Natural killer cell (primary cell): ENCODE measurements at regions not wholly inside any gene's neighbourhood (a gene's known extent, or its start where the extent isn't known, plus 50 kb on each side); places are given as distances from the start of the nearest gene placed in this dataset.

Experiments used
- ATAC-seq, 3 donors: fragments of 150-1000 bp in 2 of 3; fragments of 200-7000 bp in 1 of 3; cut with Tn5 transposase; 1 replicate in 1 of 3; 2 replicates in 2 of 3; pipeline ENCODE4 v1.10.0; 2021; ENCODE audit warnings: mild to moderate bottlenecking in 2 of 3, moderate library complexity in 2 of 3
- DNase-seq, 2 donors: peaks; one replicate each; pipeline versions ENCODE4 v3.0.0 to v3.0.0-alpha.2; 2013 to 2021; ENCODE audit warnings: mixed read lengths in 1 of 2
- H3K27ac ChIP-seq: one replicate; pipeline ENCODE4 v1.5.1; 2013; ENCODE audit warnings: mild to moderate bottlenecking, low read length
- H3K27me3 ChIP-seq: one replicate; pipeline ENCODE4 v1.6.1; 2013; ENCODE audit warnings: low read length; ENCODE audit not compliant: control insufficient read depth, insufficient read depth
- H3K36me3 ChIP-seq: one replicate; pipeline ENCODE4 v1.6.1; 2013; ENCODE audit warnings: low read length; ENCODE audit not compliant: control insufficient read depth, insufficient read depth
- H3K4me1 ChIP-seq: one replicate; pipeline ENCODE4 v1.6.1; 2013; ENCODE audit warnings: low read length; ENCODE audit not compliant: control insufficient read depth, insufficient read depth
- H3K4me3 ChIP-seq: one replicate; pipeline ENCODE4 v1.5.1; 2013; ENCODE audit warnings: low read length
- H3K9me3 ChIP-seq: one replicate; pipeline ENCODE4 v1.6.1; 2013; ENCODE audit warnings: low read length; ENCODE audit not compliant: control insufficient read depth, insufficient read depth
- H3K27ac Mint-ChIP-seq, 2 donors: one replicate each; pipeline ENCODE4 v1.8.0; 2022; ENCODE audit warnings: mild to moderate bottlenecking in 2 of 2, mixed read lengths in 2 of 2, moderate library complexity in 1 of 2
- H3K27me3 Mint-ChIP-seq, 2 donors: one replicate each; pipeline ENCODE4 v1.8.0; 2022; ENCODE audit warnings: low read depth in 2 of 2, mixed read lengths in 2 of 2
- H3K36me3 Mint-ChIP-seq: one replicate; pipeline ENCODE4 v1.8.0; 2022; ENCODE audit warnings: mixed read lengths
- H3K4me1 Mint-ChIP-seq, 2 donors: one replicate each; pipeline ENCODE4 v1.8.0; 2022; ENCODE audit warnings: mixed read lengths in 2 of 2
- H3K4me3 Mint-ChIP-seq: one replicate; pipeline ENCODE4 v1.8.0; 2022; ENCODE audit warnings: mild to moderate bottlenecking, moderate library complexity, mixed read lengths
- H3K9me3 Mint-ChIP-seq, 2 donors: one replicate each; pipeline ENCODE4 v1.8.0; 2022; ENCODE audit warnings: mixed read lengths in 2 of 2
- CTCF ChIP-seq: fragments of 200-600 bp; IDR thresholded peaks from one replicate; pipeline ENCODE4 v1.8.0; 2022; ENCODE audit warnings: antibody characterized with exemption
- WGBS: methylation state at CpG from one replicate; pipeline ENCODE4 v1.1.7; 2013; ENCODE audit warnings: missing lambda C conversion rate; ENCODE audit not compliant: insufficient coverage; 5-methylcytosine and 5-hydroxymethylcytosine counted together
- intact Hi-C: fragments of 100-400 bp; cut with micrococcal nuclease; formaldehyde crosslinking; loops from one replicate; pipeline ENCODE4 v1.14.2; 2022

GRCh38 chr10:3716093-3716492 is 68.9 kb downstream of the KLF6 start:
- H3K4me3 Mint-ChIP-seq, result no peak overlapping the region
- intact Hi-C loops, result no loop called here

DNA sequence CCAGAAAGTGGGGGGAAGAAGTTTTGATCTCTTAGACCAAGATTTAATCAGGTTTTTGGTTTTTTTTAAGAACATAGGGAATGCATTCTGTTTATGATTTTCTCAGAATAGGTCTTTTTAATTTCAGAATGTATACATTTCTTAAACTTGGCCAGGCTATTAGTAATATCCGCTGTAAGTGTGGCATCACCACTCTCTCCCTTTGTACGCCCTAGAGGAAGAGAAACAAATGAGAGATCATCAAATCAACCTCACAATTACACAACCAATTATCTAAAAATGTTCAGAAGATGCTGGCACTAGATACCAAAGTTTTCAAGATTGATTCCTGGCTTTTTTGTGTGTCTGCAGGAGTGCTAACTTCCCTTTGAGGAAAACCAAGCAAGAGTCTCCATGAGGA is 70.0 kb downstream of the KLF6 start:
- intact Hi-C loops, result no loop called here
- no peak for TF ChIP-seq CTCF

More at GRCh38 chr10:3716093-3716492, 68.9 kb downstream of the KLF6 start:
- Mint-ChIP-seq H3K27ac (no peak overlapping the region), H3K27me3 (peaks cover 0 to 2% of the 10 kb centered on the region in 2 donors), H3K4me1 (peaks cover 0 to 4% of the 10 kb centered on the region in 2 donors), H3K36me3 (peaks cover 7% of the 10 kb centered on the region), H3K9me3 (peaks cover 3 to 8% of the 10 kb centered on the region in 2 donors)
- Histone ChIP-seq H3K4me1 (no peaks in the 10 kb centered on the region), H3K27me3 (no peaks in the 10 kb centered on the region), H3K4me3 (no peak overlapping the region), H3K36me3 (no peaks in the 10 kb centered on the region), H3K27ac (no peak overlapping the region), H3K9me3 (no peaks in the 10 kb centered on the region)
- ATAC-seq (no peak), DNase-seq (no peak)
- WGBS, result 93% methylated on average over 9 of the region's 9 CpGs
- no peak for TF ChIP-seq CTCF

GRCh38 chr10:3714531-3714930 is 70.5 kb downstream of the KLF6 start:
- no peaks in the 10 kb centered on the region for H3K9me3 ChIP-seq
- no peak overlapping the region for H3K4me3 Mint-ChIP-seq
- peaks cover 7% of the 10 kb centered on the region for H3K36me3 Mint-ChIP-seq
- ATAC-seq, result no peak
- H3K27me3 Mint-ChIP-seq, result peaks cover 0 to 2% of the 10 kb centered on the region in 2 donors
- H3K27ac Mint-ChIP-seq, result no peak overlapping the region
- peaks cover 5 to 9% of the 10 kb centered on the region in 2 donors for H3K9me3 Mint-ChIP-seq
- peaks cover 0 to 2% of the 10 kb centered on the region in 2 donors for H3K4me1 Mint-ChIP-seq
- no peak overlapping the region for H3K4me3 ChIP-seq
- H3K4me1 ChIP-seq, result no peaks in the 10 kb centered on the region
- intact Hi-C loops, result no loop called here
- no peak overlapping the region for H3K27ac ChIP-seq
- DNase-seq, result no peak
- H3K27me3 ChIP-seq, result no peaks in the 10 kb centered on the region
- H3K36me3 ChIP-seq, result no peaks in the 10 kb centered on the region
- WGBS, result 93% methylated on average over 6 of the region's 6 CpGs
- no peak for TF ChIP-seq CTCF

More for the DNA sequence above, 70.0 kb downstream of the KLF6 start:
- H3K9me3 Mint-ChIP-seq, result peaks cover 5 to 9% of the 10 kb centered on the region in 2 donors
- Histone ChIP-seq H3K36me3 (no peaks in the 10 kb centered on the region), H3K9me3 (no peaks in the 10 kb centered on the region), H3K27ac (no peak overlapping the region), H3K4me1 (no peaks in the 10 kb centered on the region), H3K27me3 (no peaks in the 10 kb centered on the region), H3K4me3 (no peak overlapping the region)
- H3K27ac Mint-ChIP-seq, result no peak overlapping the region
- peaks cover 0 to 2% of the 10 kb centered on the region in 2 donors for H3K27me3 Mint-ChIP-seq
- H3K4me3 Mint-ChIP-seq, result no peak overlapping the region
- DNase-seq (no peak), ATAC-seq (no peak)
- peaks cover 0 to 4% of the 10 kb centered on the region in 2 donors for H3K4me1 Mint-ChIP-seq
- 79% methylated on average over 2 of the region's 2 CpGs for WGBS
- H3K36me3 Mint-ChIP-seq, result peaks cover 7% of the 10 kb centered on the region

DNA sequence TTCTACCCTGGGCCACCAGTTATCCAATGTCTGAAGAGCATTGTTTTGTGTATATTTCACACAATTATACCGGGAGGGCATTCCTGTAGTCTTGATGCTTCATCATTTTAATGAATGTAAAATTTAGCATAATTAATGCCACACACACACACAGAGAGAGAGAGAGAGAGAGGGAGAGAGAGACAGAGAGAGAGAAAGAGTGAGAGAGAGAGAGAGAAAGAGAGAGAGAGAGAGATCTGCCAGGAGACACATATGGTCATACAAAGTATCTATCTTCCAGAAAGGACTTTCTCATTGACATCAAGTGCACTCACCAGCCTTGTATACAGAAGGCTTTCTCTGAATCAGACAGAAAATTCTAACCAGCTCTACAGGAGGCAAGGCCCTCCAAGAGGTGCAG is 72.3 kb downstream of the KLF6 start:
- H3K36me3 ChIP-seq, result no peaks in the 10 kb centered on the region
- DNase-seq (no peak), ATAC-seq (no peak)
- WGBS, result no CpG with 5 or more reads among the region's 1 CpG
- no peak overlapping the region for H3K4me3 ChIP-seq
- H3K27me3 ChIP-seq, result no peaks in the 10 kb centered on the region
- intact Hi-C loops, result no loop called here
- H3K9me3 Mint-ChIP-seq, result peaks cover 5 to 9% of the 10 kb centered on the region in 2 donors
- no peak for TF ChIP-seq CTCF
- H3K27me3 Mint-ChIP-seq, result peaks cover 0 to 5% of the 10 kb centered on the region in 2 donors
- H3K27ac Mint-ChIP-seq, result no peak overlapping the region
- H3K9me3 ChIP-seq, result no peaks in the 10 kb centered on the region
- H3K4me3 Mint-ChIP-seq, result no peak overlapping the region
- H3K36me3 Mint-ChIP-seq, result peaks cover 7% of the 10 kb centered on the region
- H3K27ac ChIP-seq, result no peak overlapping the region
- no peaks in the 10 kb centered on the region for H3K4me1 ChIP-seq
- H3K4me1 Mint-ChIP-seq, result no peaks in the 10 kb centered on the region
